Colon (tissue), 2 donors: ENCODE measurements at regions not wholly inside any gene's neighbourhood (a gene's known extent, or its start where the extent isn't known, plus 50 kb on each side); places are given as distances from the start of the nearest gene placed in this dataset.

ENCODE experiments used
- FAIRE-seq: peaks from 2 replicates; lab custom pipeline; 2012; peaks lifted over from hg19 to GRCh38; lab: Jason Lieb, UNC
- donor health status: control.
- donor health status: control.

GRCh38 chr5:113909782-113910181, 396.3 kb downstream of the YTHDC2 start:
- FAIRE-seq, result no peak

GRCh38 chr5:113917997-113918396, 404.5 kb downstream of the YTHDC2 start:
- no peak for FAIRE-seq

- no peak for FAIRE-seq
Observed at GRCh38 chr5:113922343-113922742, 408.8 kb downstream of the YTHDC2 start.

GRCh38 chr5:113935453-113935852, 422.0 kb downstream of the YTHDC2 start:
- FAIRE-seq, result no peak

DNA sequence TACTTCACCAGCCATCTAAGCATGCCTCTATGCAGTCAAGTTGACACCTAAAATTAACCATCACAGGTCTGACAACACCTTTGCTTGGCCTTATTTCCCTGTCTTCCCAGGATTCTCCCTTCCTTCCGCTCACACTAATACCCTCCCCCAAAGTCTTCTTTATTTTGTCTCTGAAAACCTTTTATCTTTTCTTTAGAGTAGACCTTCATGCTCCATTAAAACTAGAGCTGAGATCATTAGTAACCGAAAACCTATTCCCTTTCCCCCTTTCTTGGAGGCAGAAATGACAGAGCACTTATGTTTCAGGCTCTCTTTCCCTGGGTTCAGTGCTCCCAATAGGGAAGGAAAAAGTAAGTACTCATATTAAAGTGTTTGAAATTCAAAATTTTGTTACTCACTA, 423.8 kb downstream of the YTHDC2 start:
- FAIRE-seq, result no peak

DNA sequence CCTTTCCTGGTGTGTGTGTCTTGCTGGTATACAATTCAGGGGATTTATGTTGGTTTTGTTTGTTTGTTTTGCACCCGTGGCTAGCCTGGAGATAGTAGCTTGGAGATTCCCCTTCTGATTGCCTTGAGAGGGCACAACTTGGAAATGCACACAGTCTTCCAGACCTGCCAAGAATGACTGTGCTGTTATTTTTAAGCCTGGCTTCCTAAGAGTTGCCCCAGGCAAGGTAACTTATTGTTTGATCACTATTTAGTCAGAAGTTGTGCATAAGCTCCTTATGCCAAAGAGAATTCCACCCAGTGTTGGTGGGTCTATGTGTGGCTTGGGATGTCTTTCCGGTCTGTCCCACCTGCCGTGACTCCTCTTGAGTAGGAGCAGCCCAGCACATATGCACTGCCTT, 421.9 kb upstream of the KCNN2 start:
- no peak for FAIRE-seq

GRCh38 chr5:113950186-113950585, 411.7 kb upstream of the KCNN2 start:
- FAIRE-seq, result no peak

- peak; percentile 14 for FAIRE-seq
Observed at GRCh38 chr5:113965225-113965624, 396.6 kb upstream of the KCNN2 start.

GRCh38 chr5:113969901-113970300, 392.0 kb upstream of the KCNN2 start:
- FAIRE-seq, result no peak

GRCh38 chr5:113971454-113971853, 390.4 kb upstream of the KCNN2 start:
- FAIRE-seq, result no peak

DNA sequence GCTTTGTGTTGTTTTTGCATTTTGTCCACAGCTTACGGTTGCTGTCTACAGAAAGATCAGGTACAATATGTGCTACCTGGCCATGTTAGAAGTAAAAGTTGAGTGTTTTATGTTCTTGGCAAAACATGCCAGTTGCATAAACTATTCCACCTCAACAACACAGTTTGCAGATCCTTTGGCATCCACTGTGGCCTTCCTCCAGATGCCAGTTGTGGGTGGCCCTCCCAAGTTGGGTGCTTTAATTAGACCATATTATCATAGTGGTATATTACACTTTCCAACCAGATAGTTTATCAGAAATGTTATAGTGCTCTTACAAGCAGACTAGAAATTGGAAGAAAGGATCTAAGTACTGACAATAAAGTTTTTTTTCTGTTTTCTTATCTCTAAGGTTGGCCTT, 386.9 kb upstream of the KCNN2 start:
- FAIRE-seq, result no peak

- no peak for FAIRE-seq
Observed at GRCh38 chr5:113984928-113985327, 376.9 kb upstream of the KCNN2 start.

GRCh38 chr5:113985505-113985904, 376.4 kb upstream of the KCNN2 start:
- no peak for FAIRE-seq

- FAIRE-seq, result no peak
Observed at GRCh38 chr5:113989278-113989912, 372.5 kb upstream of the KCNN2 start.

- no peak for FAIRE-seq
Observed at GRCh38 chr5:113989913-113990305, 372.0 kb upstream of the KCNN2 start.

GRCh38 chr5:114001076-114001475, 360.8 kb upstream of the KCNN2 start:
- no peak for FAIRE-seq

GRCh38 chr5:114006582-114006981, 355.3 kb upstream of the KCNN2 start:
- FAIRE-seq, result no peak

DNA sequence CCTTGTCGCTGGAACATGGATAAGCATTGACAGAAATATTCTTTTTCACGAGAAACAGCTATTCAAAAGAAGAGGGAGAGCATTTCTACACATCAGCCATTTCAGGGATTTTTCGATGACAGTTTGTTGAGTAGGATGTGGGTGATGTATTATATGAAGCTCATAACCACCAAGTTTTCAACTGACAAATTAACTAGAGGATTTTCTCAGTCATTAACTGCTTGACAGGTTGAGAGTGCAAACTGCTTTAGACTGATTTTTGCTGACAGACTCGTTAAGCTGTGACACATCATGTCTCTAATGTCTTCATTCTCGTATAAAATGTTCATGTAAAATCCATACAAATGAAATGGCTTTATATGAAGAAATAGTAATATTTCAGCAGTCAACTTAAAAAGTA, 354.2 kb upstream of the KCNN2 start:
- no peak for FAIRE-seq

- FAIRE-seq, result no peak
Observed at GRCh38 chr5:114010362-114010761, 351.5 kb upstream of the KCNN2 start.

DNA sequence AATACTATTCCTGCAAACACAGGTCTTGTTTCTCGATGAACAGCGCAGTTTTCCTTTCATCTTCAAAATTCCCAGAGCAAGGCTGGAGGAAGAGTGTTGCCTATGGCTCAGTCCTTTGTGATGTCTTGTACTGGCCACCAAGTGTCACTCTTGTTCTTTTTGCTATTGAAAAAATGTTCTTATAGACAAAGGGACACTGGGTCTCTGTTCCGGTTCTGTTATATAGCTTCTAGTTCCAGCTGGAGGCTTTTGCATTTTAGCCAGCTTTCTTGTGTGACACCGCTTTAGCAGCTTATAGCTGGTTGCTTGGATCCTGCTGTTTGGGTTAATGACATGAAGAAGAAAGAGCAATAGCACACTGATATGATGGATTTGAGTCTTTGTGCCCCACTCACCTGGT, 343.7 kb upstream of the KCNN2 start:
- FAIRE-seq, result no peak

DNA sequence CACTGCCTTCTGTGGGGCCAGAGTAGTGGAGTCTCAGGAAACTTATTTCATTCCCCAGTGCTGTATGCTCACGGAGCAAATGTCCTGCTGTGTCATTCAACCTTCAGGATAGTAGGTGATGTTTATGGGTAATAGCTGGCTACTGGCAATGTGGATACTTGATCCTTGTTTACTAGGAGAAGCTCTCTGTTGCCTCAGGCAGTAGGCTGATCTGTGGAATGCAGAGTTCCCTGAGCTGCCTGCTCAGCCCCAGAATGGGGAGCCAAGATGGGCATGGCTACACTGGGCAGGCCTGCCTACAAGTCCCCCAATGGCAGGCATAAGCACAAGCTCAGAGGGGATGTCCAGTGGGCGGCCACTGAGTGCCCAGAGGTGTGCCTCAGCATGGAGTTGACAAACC, 323.1 kb upstream of the KCNN2 start:
- no peak for FAIRE-seq

- FAIRE-seq, result no peak
Observed at GRCh38 chr5:114050087-114050486, 311.8 kb upstream of the KCNN2 start.

GRCh38 chr5:114053372-114053771, 308.5 kb upstream of the KCNN2 start:
- no peak for FAIRE-seq

- no peak for FAIRE-seq
Observed at GRCh38 chr5:114054594-114054993, 307.3 kb upstream of the KCNN2 start.
